Activated T-helper 1 cell treated with anti-CD3 and anti-CD28 coated beads, Interleukin-2, amount 50 U/mL, for 16 hours (primary cell): ENCODE measurements at regions not wholly inside any gene's neighbourhood (a gene's known extent, or its start where the extent isn't known, plus 50 kb on each side); places are given as distances from the start of the nearest gene placed in this dataset.

Experiments
- DNase-seq, 2 donors: peaks; one replicate each; pipeline ENCODE4 v3.0.0-alpha.2; 2020; ENCODE audit warnings: low read depth in 1 of 2, low spot score in 1 of 2

DNA sequence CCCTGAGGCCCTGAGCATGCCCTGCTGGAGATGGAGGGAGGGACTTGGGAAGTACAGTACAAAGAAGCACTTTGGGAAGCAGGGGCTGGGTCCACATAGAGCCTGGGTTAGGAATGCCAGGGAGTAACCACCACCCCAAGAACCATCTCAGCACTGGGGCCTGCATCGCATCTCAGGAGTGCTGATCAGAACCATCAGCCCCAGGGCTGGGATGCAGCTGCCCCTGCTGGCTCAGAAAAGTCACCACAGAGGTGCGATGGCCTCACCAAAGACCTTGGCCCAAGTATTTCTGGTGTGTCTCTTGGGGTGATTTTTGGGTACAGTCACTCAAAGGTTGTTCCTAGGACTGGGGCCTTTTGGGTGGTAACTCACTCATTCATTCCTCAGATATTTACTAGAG is 236.8 kb upstream of the MVB12B start:
- DNase-seq: no peak

DNA sequence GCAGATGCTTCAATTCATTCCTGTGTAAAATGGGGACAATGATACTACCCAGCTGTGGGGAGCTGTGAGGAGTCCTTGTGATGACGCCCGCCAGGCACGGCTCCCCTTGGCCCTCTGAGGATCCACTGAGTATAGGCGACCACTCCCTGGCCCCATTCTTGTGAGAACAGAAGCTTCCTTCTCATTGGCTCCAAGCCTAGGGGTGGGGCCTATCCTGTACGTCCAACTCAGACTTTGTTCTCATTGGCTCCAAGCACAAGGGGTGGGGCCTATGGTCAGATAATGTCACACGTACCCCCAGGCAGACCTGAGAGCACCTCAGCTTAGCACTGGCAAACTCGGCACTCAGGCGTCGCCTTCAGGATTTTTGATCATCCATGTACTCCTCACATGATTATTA is 232.9 kb upstream of the MVB12B start:
- no peak for DNase-seq

DNA sequence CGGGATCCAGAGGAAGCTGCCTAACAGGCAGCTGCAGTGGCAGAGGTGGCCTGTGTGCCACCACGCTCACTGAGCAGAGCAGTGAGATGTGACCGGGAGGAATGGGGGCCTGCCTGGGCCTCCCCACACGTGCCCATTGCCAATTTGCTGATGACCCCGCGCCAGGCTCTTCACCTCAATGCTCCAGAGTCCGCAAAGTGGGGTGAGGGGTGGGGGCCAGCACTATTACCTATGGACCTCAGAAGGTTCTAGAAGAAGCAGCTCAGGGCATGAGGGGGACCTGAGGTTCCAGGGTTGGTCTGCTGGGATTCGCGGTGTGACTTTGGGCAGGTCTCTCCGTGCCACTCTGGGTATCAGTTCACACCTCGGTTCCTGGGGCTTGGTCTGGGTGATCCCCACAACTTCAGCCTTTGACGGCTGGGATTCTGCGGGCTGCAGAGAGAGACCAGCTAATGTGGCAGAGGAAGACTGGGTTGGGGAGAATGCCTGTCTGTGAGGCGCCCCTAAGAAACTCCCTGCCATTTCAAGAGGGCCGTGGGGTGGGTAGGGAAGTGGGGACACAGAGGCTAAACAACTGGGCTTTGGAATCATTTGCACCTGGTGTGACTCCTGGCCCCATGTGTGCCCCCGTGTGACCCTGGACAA is 231.0 kb upstream of the MVB12B start:
- DNase-seq: no peak

DNA sequence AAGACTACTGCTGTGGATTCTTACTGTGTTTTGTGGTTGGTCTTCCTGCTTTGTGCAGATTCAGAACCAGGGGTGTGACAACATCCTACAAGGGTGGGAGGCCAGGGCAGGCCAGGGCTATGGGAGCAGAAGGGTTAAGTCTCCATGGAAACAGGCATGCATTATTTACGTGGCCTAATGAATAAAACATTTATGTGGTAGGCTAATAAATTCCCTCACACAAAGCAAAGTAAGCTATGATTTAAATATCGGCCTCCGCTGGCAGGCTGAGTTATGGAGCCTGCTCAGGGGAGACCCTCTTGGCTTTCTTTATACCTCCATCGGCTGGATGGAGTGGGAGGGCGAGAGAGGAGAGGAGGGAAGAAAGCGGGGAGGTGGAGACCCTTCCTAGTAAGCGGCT is 230.3 kb upstream of the MVB12B start:
- DNase-seq: no peak

DNA sequence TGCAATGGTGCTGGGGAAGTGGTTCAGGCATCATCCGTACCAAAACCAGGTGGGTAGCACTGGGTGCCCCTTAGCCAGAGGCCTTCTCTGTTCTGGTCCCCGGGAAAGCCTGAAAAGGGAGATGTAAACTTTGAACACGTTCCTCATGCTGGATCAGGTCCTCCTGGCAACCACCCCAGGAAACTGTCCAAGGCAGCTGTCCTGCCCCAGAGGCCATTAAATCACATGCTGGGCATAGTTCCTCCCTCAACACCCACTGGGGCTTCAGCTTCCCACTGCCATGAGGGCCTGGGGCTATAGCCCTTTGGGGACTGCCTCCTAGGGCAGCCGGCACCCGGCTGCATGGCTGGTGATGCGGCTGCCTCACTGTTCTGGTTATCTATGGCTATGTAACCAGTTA is 228.9 kb upstream of the MVB12B start:
- DNase-seq: no peak

DNA sequence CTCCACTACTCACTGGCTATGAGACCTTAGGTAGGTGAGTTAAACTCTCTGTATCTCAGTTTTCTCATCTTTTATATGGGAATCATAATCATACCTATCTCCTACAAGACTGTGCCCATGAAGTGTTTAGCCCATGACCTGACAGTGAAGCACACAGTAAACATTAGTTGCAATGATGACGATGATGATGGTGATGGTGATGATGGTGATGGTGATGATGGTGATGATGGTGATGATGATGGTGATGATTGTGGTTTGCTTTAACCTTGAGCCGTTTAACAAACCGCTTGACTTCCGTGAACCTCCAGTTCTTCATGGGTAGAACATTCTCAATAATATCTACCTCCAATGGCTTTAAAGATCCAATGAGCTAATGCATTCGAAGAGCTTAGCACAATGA is 220.2 kb upstream of the MVB12B start:
- no peak for DNase-seq

DNA sequence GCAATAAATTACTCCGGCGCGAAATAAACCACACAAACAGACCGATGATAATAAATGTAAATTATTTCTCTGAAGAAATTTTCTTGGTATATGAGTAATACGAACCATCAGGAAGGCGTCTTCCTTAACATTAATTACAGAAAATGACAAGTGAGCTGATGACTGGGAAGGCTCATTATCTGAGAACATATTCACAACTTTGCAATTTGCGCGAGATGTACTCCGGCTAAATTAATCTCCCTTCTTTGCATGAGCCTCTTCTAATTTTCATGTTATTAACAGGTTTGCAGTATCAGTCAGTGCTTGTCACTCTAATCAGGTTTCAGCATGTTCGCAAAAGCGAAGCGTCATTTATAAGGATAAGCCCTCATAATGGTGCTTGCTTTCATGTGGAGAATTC is 218.9 kb upstream of the MVB12B start:
- no peak for DNase-seq

DNA sequence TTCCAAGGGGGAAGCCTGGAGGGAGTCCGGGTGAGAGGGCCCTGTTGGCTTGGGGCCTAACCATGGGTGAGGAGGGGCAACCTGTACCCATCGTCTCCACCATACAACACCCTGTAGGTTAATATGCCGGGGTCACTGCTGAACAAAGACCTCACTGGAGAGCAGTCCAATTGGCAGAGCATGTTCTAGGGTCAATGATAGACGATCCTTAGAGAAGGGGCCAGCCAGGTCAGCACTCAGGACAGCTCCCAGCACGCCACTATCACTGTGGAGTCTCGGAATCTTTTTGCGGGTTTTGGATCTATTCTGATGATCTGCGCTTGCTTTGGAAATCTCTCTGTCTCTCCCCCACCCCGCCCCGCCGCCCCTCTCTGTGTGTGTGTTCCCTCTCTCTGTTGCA is 218.4 kb upstream of the MVB12B start:
- DNase-seq: no peak

DNA sequence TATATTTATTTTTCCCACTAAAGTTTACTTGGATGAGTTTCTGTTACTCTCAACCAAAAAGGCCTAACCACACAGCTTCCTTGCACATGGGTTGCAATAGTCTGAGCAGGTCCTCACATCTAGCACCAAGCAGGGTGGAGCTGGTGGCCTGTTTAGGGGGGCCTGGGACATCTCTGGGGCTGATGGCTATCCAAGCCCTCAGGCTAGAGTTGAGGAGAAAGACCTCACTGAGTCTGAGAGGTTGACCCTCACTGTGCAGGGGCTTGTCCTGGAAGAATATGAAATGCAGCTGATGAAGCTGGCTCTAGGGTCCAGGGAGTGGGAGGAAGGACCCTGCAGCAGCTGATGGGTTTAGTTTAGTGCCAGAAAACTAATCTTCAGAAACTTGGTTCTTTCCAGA is 217.1 kb upstream of the MVB12B start:
- no peak for DNase-seq

DNA sequence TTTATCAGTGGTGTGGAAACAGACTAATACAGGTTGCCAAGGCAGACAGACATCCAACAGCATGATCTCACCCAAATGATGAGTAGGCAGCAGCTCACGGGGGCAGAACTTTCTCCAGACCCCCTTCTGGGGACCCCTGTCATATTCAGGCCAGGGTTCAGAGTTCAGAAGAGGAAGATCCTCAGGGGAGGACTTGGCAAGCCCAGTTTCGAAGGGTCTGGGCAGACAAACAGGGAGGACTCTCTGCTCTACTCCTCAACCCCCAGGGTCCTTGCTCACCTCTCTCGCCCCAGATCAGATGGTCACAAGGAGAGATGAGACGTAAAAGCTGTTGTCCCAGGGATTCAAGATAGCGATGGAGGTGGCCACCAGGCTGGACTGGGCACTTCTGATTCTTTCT is 215.1 kb upstream of the MVB12B start:
- no peak for DNase-seq

DNA sequence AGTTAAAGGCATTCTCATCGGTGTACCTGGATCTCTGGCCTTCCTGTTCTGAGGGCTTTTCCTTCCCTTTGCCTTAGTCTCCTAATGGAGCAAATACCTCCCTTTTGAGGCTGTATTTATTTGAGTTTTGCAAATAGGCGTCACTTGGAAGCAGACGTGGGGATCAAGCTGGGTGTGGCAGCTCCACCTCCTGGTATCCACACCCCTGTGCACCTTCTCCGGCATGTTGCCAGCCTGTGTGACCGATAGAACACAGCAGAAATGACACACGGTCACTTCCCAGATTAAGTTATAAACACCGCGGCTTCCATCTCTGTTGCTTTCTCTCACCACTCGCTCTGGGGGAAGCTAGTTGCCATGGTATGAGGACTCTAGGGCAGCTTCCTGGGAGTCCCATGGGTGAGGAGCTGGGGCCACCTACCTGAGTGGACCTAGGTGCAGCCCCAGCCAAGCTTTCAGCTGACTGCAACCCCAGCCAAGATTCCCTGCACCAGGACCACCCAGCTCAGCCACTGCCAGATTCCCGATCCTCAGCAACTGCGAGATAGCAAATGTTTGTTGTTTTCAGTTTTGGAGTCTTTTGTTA is 214.4 kb upstream of the MVB12B start:
- DNase-seq: no peak

DNA sequence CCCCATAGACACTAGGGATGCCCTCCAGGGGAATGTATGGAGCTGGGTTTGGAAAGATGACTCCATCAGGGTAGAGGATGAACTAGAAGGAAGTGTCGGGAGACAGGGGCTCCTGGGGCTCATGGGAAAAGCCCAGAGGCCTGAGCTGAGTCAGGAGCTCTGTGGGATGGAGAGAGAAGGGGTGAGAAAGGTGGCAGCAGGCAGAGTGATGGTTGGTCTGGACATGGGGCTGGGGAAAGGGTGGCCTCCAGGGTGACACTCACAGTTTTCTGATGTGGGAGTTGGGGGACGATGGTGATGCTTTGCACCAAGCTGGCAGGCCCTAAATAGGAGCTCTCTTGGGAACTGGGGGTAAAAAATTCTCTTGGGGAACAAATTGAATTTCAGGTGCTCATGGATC is 213.5 kb upstream of the MVB12B start:
- no peak for DNase-seq

DNA sequence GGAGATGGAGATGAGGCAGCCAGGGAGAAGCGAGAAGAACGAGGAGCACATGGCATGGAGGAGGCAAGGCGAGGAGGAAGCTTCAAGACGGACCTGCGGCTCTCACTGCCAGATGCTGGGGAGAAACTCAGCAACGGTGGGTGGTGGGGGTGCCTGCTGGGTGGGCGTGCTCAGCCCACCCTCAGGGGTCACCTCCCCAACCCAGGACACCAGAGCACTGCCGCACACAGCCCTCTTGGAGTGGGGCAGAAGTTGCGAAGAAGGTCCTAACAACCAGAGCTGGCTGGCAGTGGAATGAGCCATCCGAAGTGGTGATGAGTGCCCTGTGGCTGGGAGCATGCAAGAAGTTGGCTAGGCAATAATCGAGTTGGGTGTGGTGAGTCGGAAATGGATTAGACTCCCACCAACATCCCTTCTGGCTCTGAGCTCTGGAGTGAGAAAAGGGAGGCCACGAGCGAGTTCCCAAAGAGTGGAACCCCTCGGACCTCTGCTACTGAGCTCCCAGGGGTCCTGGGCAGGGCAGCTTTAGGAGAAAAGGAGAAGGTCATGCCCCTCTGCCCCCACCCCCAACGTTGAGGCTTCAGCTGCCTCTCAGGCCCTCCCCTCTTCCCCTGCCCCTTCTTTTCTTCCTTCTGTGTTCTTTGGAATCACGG is 212.7 kb upstream of the MVB12B start:
- DNase-seq: no peak

DNA sequence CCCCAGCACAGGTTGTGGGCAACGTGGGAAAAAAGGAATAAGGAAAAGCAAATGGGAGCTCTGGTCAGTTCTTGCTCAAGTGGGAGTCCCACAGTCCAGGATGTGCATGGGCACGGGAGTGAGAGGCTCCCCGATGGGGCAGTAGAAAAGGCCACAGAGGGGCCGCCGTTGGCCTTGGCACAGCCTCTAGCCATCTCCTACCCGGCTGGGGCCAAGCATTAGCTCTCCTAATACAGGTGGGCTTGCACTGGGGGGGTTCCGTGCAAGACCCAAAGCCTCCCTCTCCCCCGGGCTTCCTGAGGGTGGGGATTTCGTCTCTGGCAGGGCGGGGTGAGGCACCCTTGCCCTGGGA is 212.2 kb upstream of the MVB12B start:
- no peak for DNase-seq

DNA sequence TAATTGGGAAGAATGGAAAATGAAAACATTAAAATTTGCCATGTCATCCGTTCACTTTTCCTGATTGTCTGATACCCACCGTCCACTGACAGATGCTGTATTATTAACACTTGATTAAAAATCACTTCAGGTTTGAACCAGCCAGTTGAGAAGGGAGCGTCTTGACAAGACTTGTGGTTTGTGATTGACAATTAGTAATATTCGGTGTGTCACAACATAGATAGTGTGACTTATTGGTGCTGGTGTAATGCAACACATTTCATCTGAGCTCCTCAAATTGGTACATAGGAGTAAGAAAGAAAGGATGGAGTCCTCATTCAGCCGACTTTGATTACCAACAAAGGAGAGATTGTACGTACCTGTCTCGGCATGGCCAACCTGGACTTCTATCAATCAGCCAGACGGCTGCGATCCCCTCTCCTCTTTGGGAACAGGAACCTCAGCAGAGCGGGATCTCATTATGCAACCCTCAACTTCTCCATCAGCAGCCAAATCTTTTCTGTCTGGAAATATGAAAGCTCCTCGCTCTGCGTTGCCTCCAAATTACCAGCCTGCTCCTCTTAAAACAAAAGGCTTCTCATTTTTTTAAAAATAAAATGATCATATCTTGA is 211.7 kb upstream of the MVB12B start:
- DNase-seq: no peak

DNA sequence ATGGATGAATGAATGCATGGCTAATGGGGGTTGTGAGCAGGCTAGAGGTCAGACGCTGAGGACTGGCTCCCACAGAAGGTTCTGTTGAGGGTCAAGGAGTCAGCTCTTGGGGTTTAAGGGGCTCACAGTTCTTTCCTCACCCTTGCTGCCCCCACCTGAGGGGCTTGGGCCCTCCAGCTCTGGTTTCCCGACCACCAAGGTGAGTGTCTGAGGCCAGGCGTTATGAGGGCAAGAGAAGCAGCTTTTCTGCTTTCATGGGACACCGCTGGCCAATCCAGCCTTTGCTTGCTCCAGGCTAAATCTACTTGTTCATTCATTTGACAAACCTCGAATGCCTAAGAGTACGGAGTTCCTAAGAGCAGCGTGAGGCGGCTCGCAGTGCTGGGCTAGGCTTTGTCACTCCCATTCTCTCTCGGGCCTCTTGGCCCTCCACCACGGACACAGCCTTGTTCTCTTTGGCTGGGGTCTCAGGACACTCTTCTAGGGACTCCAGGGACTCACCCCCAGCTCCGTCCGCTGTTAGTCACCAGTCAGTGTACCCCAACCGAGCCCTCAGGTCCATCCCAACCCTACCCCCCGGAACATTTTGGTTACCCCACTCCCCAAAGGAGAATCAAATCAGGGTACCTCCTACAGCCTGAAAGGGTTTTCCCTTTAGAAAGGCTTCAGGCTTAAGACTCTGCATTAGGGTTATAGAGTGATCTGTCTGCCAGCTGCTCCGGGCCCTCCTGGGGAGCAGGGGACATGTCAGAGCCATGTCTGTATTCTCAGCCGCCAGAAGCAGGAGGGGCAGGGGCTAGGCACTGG is 210.1 kb upstream of the MVB12B start:
- DNase-seq: no peak

DNA sequence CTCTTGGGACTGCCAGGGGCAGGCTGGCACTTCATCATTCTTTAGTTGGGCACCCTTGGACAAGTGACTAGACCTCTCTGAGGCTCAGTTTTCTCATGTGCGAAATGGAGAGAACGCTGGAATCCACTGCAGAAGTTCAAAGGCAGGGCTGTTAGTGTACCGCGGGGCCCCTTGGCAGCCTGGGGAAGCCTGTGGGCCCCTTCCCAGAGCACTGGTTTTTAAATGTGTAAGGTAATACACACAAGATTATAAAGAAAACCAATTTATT is 209.5 kb upstream of the MVB12B start:
- no peak for DNase-seq

DNA sequence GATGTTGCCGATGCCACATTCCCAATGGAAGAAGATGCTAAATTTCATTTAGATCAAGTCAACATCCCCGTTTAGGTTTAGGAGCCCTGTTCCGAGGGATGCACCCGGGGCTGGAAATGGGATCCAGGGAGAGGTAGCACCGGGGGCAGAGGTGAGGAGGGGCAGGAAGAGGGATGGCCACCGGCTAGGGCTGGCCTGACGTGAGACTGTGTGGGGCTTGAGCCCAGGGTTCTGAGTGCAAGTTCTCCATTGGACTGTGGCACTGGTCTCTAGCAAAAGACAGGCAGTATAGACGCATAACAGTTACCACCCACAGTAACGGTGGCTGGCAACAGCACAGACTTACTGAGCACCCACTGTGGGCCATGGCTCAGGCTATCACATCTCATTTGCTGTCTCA is 209.0 kb upstream of the MVB12B start:
- no peak for DNase-seq

DNA sequence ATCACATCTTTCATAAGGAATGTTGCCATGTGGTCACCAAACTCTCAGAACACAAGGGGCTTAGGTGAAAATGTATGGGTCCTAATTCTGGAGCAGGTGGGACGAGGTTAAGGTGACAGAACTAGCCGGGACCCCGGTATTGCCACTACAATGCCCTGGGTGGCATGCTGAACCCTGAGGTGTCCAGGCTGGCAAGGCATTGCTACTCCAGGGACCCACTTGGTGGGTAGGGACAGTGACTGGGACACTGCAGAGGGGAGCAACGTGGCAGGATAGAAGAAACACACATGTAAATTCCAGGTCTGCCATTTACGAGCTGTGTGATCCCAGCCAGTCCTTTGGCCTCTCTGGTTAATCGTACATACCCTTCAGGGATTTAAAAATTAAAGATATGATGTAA is 206.9 kb upstream of the MVB12B start:
- DNase-seq: no peak

DNA sequence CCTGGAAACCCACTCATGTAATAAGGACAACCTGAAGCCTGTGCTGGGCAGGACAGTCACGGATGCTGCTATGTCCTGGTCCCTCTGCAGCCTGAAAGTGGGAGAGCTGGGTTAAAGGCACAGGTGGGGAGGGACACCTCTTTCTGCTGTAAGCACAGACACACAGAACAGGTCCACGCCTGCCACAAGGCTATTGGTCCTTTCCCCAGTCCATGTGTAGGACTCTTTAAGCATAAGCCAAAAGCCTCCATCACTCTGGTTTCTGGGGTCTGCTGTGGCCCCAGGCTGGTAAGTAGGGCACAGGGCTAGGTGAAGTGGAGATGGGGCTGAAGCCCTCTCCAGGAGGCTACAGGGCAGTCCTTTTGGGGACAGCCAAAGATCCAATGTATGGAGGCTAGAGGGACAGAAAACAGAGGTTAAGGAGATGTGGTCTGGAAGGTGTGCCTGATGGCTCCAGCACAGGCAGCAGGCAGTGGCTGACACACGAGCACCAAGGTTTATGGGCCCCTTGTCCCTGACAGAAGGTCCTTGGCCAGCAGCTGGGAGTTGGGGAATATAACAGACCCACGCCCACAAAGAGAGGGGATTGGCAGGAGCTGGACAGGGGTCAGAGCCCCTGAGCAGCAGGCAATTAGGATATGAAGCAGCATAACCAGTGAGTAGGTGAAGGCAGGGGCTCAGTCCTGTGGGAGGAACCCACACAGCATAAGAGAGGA is 203.6 kb upstream of the MVB12B start:
- DNase-seq: no peak

DNA sequence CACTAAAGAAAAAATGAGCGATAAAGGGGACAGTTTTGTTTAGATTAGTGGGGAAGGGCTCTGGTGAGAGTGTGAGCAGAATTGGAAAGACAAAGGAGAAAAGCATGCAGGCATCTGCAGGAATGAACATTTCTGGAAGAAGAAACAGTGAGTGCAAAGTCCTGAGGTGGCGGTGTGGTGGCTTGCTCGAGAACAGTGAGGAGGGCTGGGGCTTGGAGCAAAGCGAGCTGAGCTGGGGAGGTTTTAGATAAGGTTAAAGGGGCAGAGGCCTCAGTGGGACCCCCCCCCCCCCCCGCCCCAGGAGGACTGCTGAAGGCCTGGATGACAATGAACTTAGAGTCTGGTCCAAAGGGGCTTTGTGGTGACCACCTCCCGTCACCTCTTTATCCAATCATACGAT is 202.7 kb upstream of the MVB12B start:
- DNase-seq: no peak

DNA sequence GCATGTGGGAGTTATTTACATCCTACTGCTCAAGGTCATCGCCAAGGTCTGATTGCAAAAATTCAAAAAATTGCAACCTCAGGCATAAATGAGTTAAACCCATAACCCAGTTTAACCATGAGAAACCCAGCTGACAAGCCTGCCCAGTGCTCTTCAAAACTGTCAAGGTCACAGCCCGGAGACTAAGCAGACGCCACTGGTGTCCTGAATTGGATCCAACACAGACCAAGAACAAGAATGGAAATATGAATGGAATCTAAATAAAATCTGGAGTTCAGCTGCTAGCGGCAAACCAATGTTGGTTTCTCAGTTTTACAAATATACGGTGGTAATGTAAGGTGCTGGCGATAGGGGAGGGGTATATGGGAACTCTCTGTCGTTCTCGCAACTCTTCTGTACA is 201.5 kb upstream of the MVB12B start:
- DNase-seq: no peak
